ENCODE measurements at regions not wholly inside any gene's neighbourhood (a gene's known extent, or its start where the extent isn't known, plus 50 kb on each side); places are given as distances from the start of the nearest gene placed in this dataset.

DNA sequence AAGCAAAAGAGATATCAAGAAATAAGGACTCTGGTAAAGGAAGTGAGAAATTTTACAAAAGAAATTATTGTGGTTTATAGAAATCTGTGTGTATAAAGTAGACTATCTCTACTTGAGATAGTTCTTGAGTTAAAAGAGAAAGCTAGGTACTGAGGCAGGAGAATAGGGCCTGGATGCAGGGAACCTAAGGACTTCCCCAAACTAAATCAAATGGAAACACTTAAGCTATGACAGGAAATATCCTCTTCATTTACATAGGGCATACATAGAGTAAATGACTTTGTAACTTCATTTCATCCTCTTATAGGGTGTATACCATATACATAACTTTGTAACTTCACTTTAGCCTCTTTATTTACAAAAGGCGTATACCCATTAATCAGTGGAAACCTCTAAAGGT lies 219.2 kb upstream of the RGPD4 start:
- Histone ChIP-seq H3K4me3 (ENCODE audit: low read length) (no peak overlapping the region), H3K9ac (ENCODE audit: low read depth, low read length) (no peak overlapping the region), H3K27me3 (ENCODE audit: control insufficient read depth, insufficient read depth, low read length) (no peaks in the 10 kb centered on the region), H3K4me2 (ENCODE audit: low read length) (no peak overlapping the region), H3K9me3 (replicated peaks; ENCODE audit: low read length) (no peaks in the 10 kb centered on the region), H3K4me1 (ENCODE audit: control insufficient read depth, insufficient read depth, low read length) (peaks cover 4% of the 10 kb centered on the region), H3K36me3 (ENCODE audit: insufficient read depth, low read length) (no peaks in the 10 kb centered on the region)

DNA sequence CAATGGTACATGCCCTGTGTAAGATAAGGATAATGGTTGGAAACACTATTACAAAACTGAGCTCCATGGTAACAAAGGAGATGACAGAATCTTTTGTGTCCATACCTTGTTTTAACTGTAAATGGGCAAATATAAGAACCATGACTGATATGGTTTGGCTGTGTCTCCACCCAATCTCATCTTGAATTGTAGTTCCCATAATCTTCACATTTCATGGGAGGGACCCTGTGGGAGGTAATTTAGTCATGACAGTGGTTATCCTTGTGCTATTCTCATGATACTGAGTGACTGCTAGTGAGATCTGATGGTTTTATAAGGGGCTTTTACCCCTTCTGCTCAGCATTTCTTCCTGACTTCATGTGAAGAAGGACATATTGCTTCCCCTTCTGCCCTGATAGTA lies 211.7 kb upstream of the RGPD4 start:
- Histone ChIP-seq H3K27me3 (ENCODE audit: control insufficient read depth, insufficient read depth, low read length) (no peaks in the 10 kb centered on the region), H3K9ac (ENCODE audit: low read depth, low read length) (no peak overlapping the region), H3K4me1 (ENCODE audit: control insufficient read depth, insufficient read depth, low read length) (no peaks in the 10 kb centered on the region), H3K4me2 (ENCODE audit: low read length) (no peak overlapping the region), H3K4me3 (ENCODE audit: low read length) (no peak overlapping the region), H3K36me3 (ENCODE audit: insufficient read depth, low read length) (no peaks in the 10 kb centered on the region), H3K9me3 (replicated peaks; ENCODE audit: low read length) (peaks cover 6% of the 10 kb centered on the region)

DNA sequence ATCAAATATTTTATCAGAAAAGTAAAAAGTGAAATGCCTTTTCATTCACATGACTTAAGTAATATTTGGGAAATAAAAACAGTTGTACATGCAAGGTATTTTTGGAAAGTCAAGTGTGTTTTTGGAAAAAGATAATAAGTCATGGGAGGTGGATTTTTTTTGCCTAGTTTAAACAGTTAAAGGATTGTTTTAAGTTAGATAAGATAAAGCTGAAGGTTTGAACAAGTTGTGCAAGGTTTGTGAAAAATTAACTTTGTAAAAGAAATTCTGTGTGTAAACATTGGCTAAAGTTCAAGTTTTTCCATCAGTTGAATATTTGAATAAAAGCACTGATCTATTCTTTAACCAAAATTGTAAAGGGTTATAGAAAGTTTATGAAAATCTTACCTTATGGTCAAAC lies 207.9 kb upstream of the RGPD4 start:
- Histone ChIP-seq H3K9me3 (replicated peaks; ENCODE audit: low read length) (peaks cover 6% of the 10 kb centered on the region), H3K4me1 (ENCODE audit: control insufficient read depth, insufficient read depth, low read length) (no peaks in the 10 kb centered on the region), H3K4me2 (ENCODE audit: low read length) (no peak overlapping the region), H3K36me3 (ENCODE audit: insufficient read depth, low read length) (no peaks in the 10 kb centered on the region), H3K4me3 (ENCODE audit: low read length) (no peak overlapping the region), H3K27me3 (ENCODE audit: control insufficient read depth, insufficient read depth, low read length) (no peaks in the 10 kb centered on the region), H3K9ac (ENCODE audit: low read depth, low read length) (no peak overlapping the region)

DNA sequence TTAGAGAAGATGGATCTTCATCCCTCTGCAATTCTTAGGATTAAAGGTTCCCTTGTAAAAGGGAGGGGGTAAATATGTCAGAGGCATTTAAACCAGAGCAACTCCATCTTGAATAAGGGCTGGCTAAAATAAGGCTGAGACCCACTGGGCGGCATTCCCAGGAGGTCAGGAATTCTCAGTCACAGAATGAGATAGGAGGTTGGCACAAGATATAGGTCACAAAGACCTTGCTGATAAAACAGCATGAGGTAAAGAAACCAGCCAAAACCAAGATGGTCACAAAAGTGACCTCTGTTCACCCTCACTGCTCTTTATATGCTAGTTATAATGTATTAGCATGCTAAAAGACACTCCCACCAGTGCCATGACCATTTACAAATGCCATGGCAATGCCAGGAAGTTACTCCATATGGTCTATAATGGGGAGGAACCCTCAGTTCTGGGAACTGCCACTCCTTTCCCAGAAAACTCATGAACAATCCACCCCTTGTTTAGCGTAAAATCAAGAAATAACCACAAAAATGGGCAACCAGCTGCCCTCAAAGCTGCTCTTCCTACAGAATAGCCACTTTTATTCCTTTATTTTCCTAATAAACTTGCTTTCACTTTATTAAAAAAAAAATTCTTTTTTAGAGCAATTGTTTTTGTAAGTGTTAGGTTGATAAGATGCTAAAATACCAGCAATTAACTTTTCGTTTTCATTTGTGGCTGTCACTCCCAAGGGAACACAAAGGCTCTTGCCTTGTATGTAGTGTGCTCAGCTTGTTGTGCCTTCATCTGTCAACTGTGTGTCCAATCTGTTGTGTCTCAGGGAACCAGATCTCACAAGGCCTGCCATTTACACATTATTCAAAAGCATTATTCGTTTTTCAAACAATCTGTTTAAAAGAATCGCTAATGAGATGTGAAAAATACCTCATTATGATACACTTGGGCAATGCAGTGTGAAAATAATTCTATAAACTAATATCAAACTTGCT lies 205.2 kb upstream of the RGPD4 start:
- Histone ChIP-seq H3K36me3 (ENCODE audit: insufficient read depth, low read length) (no peaks in the 10 kb centered on the region), H3K4me1 (ENCODE audit: control insufficient read depth, insufficient read depth, low read length) (no peaks in the 10 kb centered on the region), H3K9ac (ENCODE audit: low read depth, low read length) (no peak overlapping the region), H3K27me3 (ENCODE audit: control insufficient read depth, insufficient read depth, low read length) (no peaks in the 10 kb centered on the region), H3K4me2 (ENCODE audit: low read length) (no peak overlapping the region), H3K4me3 (ENCODE audit: low read length) (no peak overlapping the region), H3K9me3 (replicated peaks; ENCODE audit: low read length) (peaks cover 6% of the 10 kb centered on the region)

DNA sequence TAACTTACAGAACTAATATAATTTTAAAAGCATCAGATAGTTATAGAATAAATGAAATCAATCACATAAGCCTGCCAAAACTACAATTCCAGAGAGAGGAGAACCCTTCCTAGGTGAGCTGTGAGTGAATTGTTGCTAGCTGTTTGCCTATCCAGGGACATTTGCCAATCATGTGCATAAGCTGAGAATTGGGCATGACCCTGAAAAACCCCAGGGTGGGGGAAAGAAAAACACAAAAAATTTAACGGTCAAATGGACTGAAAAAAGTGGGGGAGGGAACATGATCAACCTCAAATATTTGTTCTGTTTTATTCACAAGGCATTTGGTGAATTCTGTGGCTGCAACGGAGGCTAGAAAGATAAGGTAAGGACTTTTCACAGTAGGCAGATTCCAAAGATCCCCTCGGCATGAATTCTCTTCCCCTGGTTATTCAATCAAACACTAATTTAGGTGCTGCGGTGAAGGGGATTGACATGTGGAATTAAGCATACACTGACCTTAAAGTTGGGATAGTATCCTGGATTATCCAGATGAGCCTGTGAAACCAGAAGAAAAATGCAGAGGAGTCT lies 203.9 kb upstream of the RGPD4 start:
- H3K4me1 ChIP-seq (ENCODE audit: control insufficient read depth, insufficient read depth, low read length): no peaks in the 10 kb centered on the region
- H3K36me3 ChIP-seq (ENCODE audit: insufficient read depth, low read length): no peaks in the 10 kb centered on the region
- no peak overlapping the region for H3K4me2 ChIP-seq (ENCODE audit: low read length)
- H3K9me3 ChIP-seq (replicated peaks; ENCODE audit: low read length): peaks cover 6% of the 10 kb centered on the region
- H3K4me3 ChIP-seq (ENCODE audit: low read length): no peak overlapping the region
- H3K27me3 ChIP-seq (ENCODE audit: control insufficient read depth, insufficient read depth, low read length): no peaks in the 10 kb centered on the region
- H3K9ac ChIP-seq (ENCODE audit: low read depth, low read length): no peak overlapping the region

DNA sequence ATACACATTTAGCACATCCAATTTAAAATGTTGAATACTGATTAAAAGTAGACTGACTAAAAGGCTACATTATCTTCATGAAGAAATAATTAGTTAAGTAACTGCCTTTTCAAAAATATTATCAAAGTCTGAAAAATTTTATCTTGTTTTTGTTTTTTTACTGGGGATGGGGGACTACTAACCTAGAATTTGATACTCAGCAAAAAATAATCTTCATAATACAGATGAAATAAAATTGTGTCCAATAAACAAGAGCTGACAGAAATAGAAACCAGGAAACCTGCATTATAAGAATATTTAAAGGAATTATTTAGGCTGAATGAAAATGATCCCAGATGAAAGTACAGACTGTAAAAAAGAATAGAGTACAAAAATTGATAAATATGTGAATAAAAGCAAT lies 200.7 kb upstream of the RGPD4 start:
- H3K9ac ChIP-seq (ENCODE audit: low read depth, low read length): no peak overlapping the region
- no peaks in the 10 kb centered on the region for H3K9me3 ChIP-seq (replicated peaks; ENCODE audit: low read length)
- H3K4me2 ChIP-seq (ENCODE audit: low read length): no peak overlapping the region
- no peaks in the 10 kb centered on the region for H3K4me1 ChIP-seq (ENCODE audit: control insufficient read depth, insufficient read depth, low read length)
- no peak overlapping the region for H3K4me3 ChIP-seq (ENCODE audit: low read length)
- H3K36me3 ChIP-seq (ENCODE audit: insufficient read depth, low read length): no peaks in the 10 kb centered on the region
- H3K27me3 ChIP-seq (ENCODE audit: control insufficient read depth, insufficient read depth, low read length): no peaks in the 10 kb centered on the region

DNA sequence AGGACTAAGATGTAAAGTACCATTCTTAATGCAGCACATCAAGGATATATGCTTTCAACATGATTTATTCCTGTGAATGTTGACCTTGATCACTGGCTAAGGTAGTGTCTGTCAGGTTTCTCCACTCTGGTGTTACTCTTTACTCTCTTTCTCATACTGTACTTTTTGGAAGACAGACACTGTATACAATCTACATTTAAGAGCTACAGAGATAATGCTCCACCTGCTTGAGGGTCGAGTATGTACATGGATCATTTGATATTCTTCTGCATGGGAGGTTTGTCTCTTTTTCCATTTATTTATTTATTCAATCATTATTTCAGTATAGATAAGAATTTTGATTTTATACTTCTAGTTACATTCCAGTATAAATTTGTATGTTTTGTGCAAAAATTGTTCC lies 199.5 kb upstream of the RGPD4 start:
- Histone ChIP-seq H3K9me3 (replicated peaks; ENCODE audit: low read length) (no peaks in the 10 kb centered on the region), H3K27me3 (ENCODE audit: control insufficient read depth, insufficient read depth, low read length) (no peaks in the 10 kb centered on the region), H3K9ac (ENCODE audit: low read depth, low read length) (no peak overlapping the region), H3K4me1 (ENCODE audit: control insufficient read depth, insufficient read depth, low read length) (no peaks in the 10 kb centered on the region), H3K4me3 (ENCODE audit: low read length) (no peak overlapping the region), H3K36me3 (ENCODE audit: insufficient read depth, low read length) (no peaks in the 10 kb centered on the region), H3K4me2 (ENCODE audit: low read length) (no peak overlapping the region)

DNA sequence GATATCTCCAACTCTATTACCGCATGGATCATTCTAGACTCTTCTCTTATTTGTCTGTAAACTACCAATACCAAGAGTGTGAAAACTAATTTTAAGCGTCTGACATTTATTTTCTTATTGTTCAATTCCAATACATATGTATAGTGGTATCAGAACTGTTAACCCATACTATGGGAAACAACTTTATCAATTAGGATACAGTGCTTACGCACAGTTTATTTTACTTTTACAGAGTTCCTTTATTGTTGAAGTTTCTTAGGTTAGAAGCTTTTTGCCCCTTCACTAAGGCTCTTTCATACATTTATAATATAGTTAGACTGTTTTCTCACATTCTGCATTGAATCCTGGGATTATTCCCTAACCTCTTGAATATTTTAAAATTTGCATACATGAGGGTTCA lies 198.8 kb upstream of the RGPD4 start:
- Histone ChIP-seq H3K36me3 (ENCODE audit: insufficient read depth, low read length) (no peaks in the 10 kb centered on the region), H3K4me3 (ENCODE audit: low read length) (no peak overlapping the region), H3K4me2 (ENCODE audit: low read length) (no peak overlapping the region), H3K27me3 (ENCODE audit: control insufficient read depth, insufficient read depth, low read length) (no peaks in the 10 kb centered on the region), H3K9me3 (replicated peaks; ENCODE audit: low read length) (no peaks in the 10 kb centered on the region), H3K9ac (ENCODE audit: low read depth, low read length) (no peak overlapping the region), H3K4me1 (ENCODE audit: control insufficient read depth, insufficient read depth, low read length) (no peaks in the 10 kb centered on the region)

DNA sequence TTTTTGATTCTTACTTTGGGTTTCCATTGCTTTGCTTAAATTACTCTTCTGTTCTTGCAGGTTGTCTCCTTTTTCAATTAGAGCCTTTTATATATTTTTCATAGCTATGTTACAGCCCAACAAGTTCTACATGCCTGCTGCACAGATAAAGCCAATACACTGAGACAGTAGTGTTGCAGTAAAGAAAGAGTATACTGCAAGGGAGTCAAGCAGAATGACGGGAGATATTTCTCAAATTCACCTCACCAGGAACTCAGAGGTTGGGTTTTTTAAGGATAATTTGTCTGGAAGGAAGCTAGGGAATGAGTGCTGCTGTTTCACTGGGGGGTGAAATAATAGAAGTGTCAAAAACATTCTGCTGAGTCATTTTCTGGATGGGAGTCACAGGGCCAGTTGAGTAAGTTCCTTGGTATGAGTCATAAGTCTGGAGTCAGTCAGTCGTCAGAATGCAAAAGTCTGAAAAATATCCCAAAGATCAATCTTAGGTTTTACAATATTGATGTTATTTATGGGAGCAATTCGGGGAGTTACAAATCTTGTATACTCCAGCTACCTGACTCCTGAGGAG lies 193.0 kb upstream of the RGPD4 start:
- Histone ChIP-seq H3K4me2 (ENCODE audit: low read length) (peak overlapping the region; percentile 21), H3K36me3 (ENCODE audit: insufficient read depth, low read length) (no peaks in the 10 kb centered on the region), H3K27me3 (ENCODE audit: control insufficient read depth, insufficient read depth, low read length) (no peaks in the 10 kb centered on the region), H3K9me3 (replicated peaks; ENCODE audit: low read length) (no peaks in the 10 kb centered on the region), H3K9ac (ENCODE audit: low read depth, low read length) (peak overlapping the region; percentile 27), H3K4me3 (ENCODE audit: low read length) (no peak overlapping the region), H3K4me1 (ENCODE audit: control insufficient read depth, insufficient read depth, low read length) (peaks cover 22% of the 10 kb centered on the region)

DNA sequence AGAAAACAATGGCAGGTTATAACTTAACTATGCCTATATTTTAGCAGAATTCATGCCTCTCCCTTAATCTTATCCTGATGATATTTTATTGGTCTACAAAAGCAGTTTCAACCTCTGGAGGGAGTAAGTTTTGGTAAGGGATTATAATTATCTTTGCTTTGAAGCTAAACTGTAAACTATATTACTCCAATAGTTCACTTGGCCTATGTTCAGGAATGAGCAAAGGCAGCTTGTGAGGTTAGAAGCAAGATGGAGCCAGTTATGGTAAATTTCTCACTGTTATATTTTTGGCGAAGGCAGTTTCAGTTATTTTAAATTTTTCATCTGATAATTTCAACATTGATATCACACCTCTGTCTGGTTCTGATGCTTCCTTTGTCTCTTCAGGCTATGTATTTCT lies 192.5 kb upstream of the RGPD4 start:
- Histone ChIP-seq H3K4me1 (ENCODE audit: control insufficient read depth, insufficient read depth, low read length) (peaks cover 22% of the 10 kb centered on the region), H3K4me3 (ENCODE audit: low read length) (no peak overlapping the region), H3K9me3 (replicated peaks; ENCODE audit: low read length) (no peaks in the 10 kb centered on the region), H3K27me3 (ENCODE audit: control insufficient read depth, insufficient read depth, low read length) (no peaks in the 10 kb centered on the region), H3K4me2 (ENCODE audit: low read length) (no peak overlapping the region), H3K36me3 (ENCODE audit: insufficient read depth, low read length) (no peaks in the 10 kb centered on the region), H3K9ac (ENCODE audit: low read depth, low read length) (peak overlapping the region; percentile 27)

DNA sequence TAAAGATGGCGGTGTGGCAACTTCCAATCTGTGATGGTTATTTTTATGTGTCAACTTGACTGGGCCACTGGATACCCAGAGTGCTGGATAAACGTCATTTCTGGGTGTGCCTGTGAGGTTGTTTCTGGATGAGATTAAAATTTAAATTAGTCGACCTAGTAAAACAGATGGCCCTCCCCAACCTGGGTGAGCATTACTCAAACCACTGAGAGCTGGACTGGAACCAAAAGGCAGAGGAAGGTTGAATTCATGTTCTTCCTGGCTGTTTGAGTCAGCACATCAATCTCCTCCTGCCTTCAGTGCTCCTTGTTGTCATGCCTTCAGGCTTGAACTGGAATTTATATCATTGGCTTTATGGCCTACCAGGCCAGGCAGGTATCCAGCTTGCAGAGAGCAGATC lies 190.8 kb upstream of the RGPD4 start:
- Histone ChIP-seq H3K4me2 (ENCODE audit: low read length) (no peak overlapping the region), H3K27me3 (ENCODE audit: control insufficient read depth, insufficient read depth, low read length) (no peaks in the 10 kb centered on the region), H3K36me3 (ENCODE audit: insufficient read depth, low read length) (no peaks in the 10 kb centered on the region), H3K4me3 (ENCODE audit: low read length) (no peak overlapping the region), H3K4me1 (ENCODE audit: control insufficient read depth, insufficient read depth, low read length) (peaks cover 22% of the 10 kb centered on the region), H3K9me3 (replicated peaks; ENCODE audit: low read length) (no peaks in the 10 kb centered on the region), H3K9ac (ENCODE audit: low read depth, low read length) (no peak overlapping the region)

All from skeletal muscle satellite cell (primary cell).